Stimulated activated naive CD8-positive, alpha-beta T cell treated with anti-CD3 and anti-CD28 coated beads, Interleukin-15, Interleukin-2, amounts not matched to agents 100 ng/mL and 50 ng/mL, for 24 hours (primary cell): ENCODE measurements at regions not wholly inside any gene's neighbourhood (a gene's known extent, or its start where the extent isn't known, plus 50 kb on each side); places are given as distances from the start of the nearest gene placed in this dataset.
"Not testable (repeated sequence)": the region's sequence is repeated elsewhere in the genome, so short reads cannot be mapped to it uniquely, and the experiment has no call there.

Experiments
- H3K27ac Mint-ChIP-seq: one replicate; pipeline ENCODE4 v1.8.0; 2021; ENCODE audit warnings: mild to moderate bottlenecking, mixed read lengths
- H3K27me3 Mint-ChIP-seq: one replicate; pipeline ENCODE4 v1.8.0; 2021; ENCODE audit warnings: mixed read lengths
- H3K36me3 Mint-ChIP-seq: one replicate; pipeline ENCODE4 v1.8.0; 2021; ENCODE audit warnings: low read depth, mixed read lengths
- H3K4me1 Mint-ChIP-seq: one replicate; pipeline ENCODE4 v1.8.0; 2021; ENCODE audit warnings: low read depth, mixed read lengths
- H3K4me3 Mint-ChIP-seq: one replicate; pipeline ENCODE4 v1.8.0; 2021; ENCODE audit warnings: mild to moderate bottlenecking, mixed read lengths
- H3K9me3 Mint-ChIP-seq: one replicate; pipeline ENCODE4 v1.8.0; 2021; ENCODE audit warnings: mixed read lengths

DNA sequence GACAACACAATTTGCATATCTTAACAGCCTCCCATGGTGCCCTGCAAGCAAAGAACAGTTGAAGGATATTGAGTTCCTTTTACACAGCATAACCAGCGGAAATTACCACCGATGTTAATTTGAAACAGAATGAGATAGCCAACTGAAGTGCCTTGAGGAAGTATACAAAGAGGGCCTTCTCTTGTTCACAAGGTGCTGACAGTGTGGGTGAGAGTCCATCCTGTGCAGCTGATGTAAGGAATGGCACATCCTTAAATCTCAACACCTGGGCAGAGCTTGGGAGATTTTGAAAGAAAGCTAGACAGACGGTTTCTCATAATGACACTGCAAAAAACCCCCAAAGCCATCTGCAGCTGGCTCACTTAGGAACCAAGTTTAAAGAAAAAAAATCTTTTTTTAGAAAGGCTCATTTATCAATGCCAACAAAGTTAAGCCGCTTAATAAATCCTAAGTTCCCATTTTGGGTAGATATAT, 818.6 kb downstream of the KCNJ2 start:
- H3K27me3 Mint-ChIP-seq: no peaks in the 10 kb centered on the region
- H3K27ac Mint-ChIP-seq: no peak overlapping the region
- H3K36me3 Mint-ChIP-seq: no peaks in the 10 kb centered on the region
- no peak overlapping the region for H3K4me3 Mint-ChIP-seq
- no peaks in the 10 kb centered on the region for H3K4me1 Mint-ChIP-seq
- peaks cover 20% of the 10 kb centered on the region for H3K9me3 Mint-ChIP-seq

DNA sequence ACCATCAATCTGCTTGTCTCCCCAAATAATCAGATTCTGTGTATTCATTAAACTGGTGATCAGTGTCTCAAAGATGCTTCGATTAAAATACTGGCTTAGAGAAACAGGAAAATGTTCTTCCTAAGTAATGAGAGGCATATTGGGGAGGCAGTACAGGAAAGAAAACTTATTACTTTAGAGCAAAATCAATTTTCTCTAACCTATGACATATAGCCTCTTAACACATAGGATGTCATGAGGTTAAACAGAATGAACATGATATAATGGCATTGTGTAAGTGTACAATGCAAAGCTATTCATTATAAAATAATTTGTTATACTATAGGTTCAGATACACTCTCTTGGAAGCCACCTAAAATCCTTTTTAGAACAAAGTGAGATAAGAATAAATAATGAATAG, 819.3 kb downstream of the KCNJ2 start:
- H3K9me3 Mint-ChIP-seq: peaks cover 24% of the 10 kb centered on the region
- H3K27ac Mint-ChIP-seq: no peak overlapping the region
- H3K4me1 Mint-ChIP-seq: no peaks in the 10 kb centered on the region
- no peaks in the 10 kb centered on the region for H3K27me3 Mint-ChIP-seq
- no peaks in the 10 kb centered on the region for H3K36me3 Mint-ChIP-seq
- no peak overlapping the region for H3K4me3 Mint-ChIP-seq

DNA sequence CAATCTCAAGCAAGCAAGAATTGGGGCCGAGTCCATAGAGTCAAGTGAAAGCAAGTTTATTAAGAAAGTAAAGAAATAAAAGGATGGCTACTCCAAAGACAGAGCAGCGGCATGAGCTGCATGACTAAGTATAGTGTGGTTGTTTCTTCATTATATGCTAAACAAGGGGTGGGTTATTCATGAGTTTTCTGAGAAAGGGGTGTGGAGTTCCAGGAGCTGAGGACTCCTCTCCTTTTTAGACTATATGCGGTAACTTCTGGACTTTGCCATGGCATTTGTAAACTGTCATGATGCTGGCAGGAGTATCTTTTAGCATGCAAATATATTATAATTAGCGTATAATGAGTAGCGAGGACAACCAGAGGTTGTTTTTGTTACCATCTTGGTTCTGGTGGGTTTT, 819.9 kb downstream of the KCNJ2 start:
- H3K27me3 Mint-ChIP-seq: no peaks in the 10 kb centered on the region

DNA sequence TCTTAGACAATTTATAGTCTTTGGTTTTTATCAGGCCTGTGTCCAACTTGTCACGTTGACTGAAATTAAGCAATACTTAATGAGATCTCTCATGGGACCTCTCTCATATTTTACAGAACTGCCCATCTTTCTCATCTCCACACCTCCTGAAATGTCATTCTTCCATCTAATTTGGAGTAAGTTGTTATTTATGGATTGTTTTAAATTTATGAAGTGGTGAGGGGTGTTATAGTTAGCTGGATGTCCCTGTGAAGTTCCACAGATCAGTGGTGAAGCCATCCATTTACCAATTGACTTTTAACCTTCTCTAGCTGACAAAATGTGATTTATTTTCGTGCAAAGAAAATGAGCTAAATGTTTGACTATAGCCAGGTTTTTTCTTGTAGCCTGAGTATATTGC, 824.9 kb downstream of the KCNJ2 start:
- no peak overlapping the region for H3K4me3 Mint-ChIP-seq
- peaks cover 16% of the 10 kb centered on the region for H3K9me3 Mint-ChIP-seq
- H3K4me1 Mint-ChIP-seq: no peaks in the 10 kb centered on the region
- no peak overlapping the region for H3K27ac Mint-ChIP-seq
- H3K27me3 Mint-ChIP-seq: no peaks in the 10 kb centered on the region
- H3K36me3 Mint-ChIP-seq: no peaks in the 10 kb centered on the region

More for the DNA sequence above, 819.9 kb downstream of the KCNJ2 start:
- Mint-ChIP-seq H3K4me1 (no peaks in the 10 kb centered on the region), H3K9me3 (peaks cover 24% of the 10 kb centered on the region), H3K36me3 (no peaks in the 10 kb centered on the region), H3K27ac (no peak overlapping the region), H3K4me3 (no peak overlapping the region)

DNA sequence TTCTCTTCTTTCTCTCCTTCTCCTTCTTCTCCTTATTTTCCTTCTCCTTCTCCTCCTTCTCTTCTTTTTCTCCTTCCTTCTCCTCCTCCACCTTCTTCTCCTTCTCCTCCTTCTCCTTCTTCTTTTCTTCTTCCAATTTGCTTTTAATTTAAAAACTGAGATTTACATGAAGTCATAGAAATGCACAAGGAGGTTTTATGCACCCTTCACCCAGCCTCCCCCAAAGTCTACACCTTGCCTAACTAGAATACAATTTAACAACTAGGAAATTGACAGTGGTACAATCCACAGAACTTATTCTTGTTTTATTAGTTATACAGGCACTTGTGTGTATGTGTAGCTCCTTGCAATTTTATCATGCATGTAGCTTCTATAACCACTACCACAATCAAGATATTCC, 826.7 kb downstream of the KCNJ2 start:
- H3K36me3 Mint-ChIP-seq: no peaks in the 10 kb centered on the region
- no peak overlapping the region for H3K4me3 Mint-ChIP-seq
- H3K27ac Mint-ChIP-seq: no peak overlapping the region
- peaks cover 12% of the 10 kb centered on the region for H3K9me3 Mint-ChIP-seq
- no peaks in the 10 kb centered on the region for H3K4me1 Mint-ChIP-seq
- H3K27me3 Mint-ChIP-seq: no peaks in the 10 kb centered on the region

DNA sequence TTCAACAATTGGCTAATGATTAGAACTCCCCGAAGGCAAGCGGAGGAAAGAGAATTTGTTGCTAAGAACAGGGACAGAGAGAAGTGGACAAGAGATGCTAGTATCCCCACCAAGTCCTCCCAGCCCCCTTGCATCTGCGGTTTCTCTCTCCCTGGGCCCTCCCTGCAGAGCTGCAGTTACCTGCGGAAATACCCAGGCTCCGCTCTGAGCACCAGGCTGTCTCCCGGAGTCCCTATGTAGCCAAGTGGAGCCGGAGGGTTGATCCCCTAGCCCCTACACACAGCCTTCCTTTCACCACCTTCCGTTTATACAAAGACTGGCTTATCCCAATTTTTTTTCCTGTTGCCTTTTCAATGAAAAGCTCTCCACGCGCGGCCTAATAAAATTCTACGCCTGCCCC, 834.4 kb downstream of the KCNJ2 start:
- H3K4me3 Mint-ChIP-seq: no peak overlapping the region
- no peaks in the 10 kb centered on the region for H3K4me1 Mint-ChIP-seq
- H3K27me3 Mint-ChIP-seq: no peaks in the 10 kb centered on the region
- H3K27ac Mint-ChIP-seq: no peak overlapping the region
- peaks cover 12% of the 10 kb centered on the region for H3K9me3 Mint-ChIP-seq
- no peaks in the 10 kb centered on the region for H3K36me3 Mint-ChIP-seq

DNA sequence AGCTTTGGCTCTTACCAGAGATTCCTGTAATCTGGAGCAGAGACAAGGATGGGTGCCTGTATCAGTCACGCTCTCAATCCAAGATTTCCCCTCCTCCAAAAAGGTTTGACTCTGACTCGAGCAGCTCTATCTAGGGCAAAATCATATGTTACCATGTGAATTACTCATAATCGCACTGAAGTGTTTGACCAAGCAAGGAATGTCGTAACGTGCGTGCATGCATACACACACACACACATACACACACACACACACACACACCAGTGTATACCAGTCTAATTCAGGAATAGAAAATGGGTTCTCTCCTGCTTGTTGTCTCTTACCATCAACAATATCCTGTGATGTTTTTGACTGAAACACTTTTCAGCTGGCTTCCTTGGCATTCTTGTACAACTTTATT, 835.1 kb downstream of the KCNJ2 start:
- Mint-ChIP-seq H3K27me3 (no peaks in the 10 kb centered on the region), H3K27ac (no peak overlapping the region), H3K36me3 (no peaks in the 10 kb centered on the region), H3K4me1 (no peaks in the 10 kb centered on the region), H3K9me3 (peaks cover 12% of the 10 kb centered on the region), H3K4me3 (no peak overlapping the region)

DNA sequence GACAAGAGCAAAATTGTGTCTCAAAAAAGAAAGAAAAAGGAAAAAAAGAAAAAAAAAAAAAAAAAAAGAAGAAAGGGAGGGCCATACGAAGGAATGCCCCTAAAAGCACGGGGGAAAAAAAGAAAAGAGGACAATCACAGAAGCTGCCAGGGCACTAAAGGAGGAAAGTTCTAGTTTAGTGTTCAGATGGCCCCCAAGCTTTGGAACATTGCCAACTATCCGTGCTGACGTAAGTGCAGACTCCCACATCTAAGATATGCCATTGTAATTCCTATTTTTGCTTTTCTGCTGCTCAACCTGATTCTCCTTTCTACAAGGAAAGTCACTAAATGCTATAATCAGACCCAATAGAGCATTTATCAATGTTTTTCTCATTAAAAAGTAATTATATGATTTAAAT, 842.1 kb downstream of the KCNJ2 start:
- no peaks in the 10 kb centered on the region for H3K36me3 Mint-ChIP-seq
- H3K27ac Mint-ChIP-seq: no peak overlapping the region

DNA sequence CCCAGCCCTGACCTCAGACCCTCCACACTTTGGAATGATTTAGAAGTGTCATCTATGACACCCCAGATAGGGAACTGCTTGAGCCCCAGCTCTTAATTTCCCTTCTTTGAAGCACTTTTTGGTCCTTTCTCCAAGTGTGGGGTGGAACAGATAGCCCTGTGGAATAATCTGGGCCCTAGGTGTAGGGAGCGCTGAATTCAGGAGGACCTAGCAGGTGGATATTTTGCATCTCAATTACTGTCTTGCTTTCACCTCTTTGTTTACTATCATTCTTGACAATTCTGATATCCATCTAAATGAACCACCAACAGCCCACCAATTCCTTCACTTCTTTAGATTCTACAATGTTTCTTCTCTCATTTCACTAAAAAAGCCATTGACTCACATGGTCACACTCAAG, 850.4 kb downstream of the KCNJ2 start:
- no peak overlapping the region for H3K4me3 Mint-ChIP-seq
- H3K27ac Mint-ChIP-seq: no peak overlapping the region
- H3K27me3 Mint-ChIP-seq: no peaks in the 10 kb centered on the region
- H3K9me3 Mint-ChIP-seq: peaks cover 3% of the 10 kb centered on the region
- H3K36me3 Mint-ChIP-seq: no peaks in the 10 kb centered on the region
- no peaks in the 10 kb centered on the region for H3K4me1 Mint-ChIP-seq

More for the DNA sequence above, 842.1 kb downstream of the KCNJ2 start:
- Mint-ChIP-seq H3K4me1 (no peaks in the 10 kb centered on the region), H3K4me3 (no peak overlapping the region), H3K27me3 (no peaks in the 10 kb centered on the region), H3K9me3 (peaks cover 8% of the 10 kb centered on the region)

DNA sequence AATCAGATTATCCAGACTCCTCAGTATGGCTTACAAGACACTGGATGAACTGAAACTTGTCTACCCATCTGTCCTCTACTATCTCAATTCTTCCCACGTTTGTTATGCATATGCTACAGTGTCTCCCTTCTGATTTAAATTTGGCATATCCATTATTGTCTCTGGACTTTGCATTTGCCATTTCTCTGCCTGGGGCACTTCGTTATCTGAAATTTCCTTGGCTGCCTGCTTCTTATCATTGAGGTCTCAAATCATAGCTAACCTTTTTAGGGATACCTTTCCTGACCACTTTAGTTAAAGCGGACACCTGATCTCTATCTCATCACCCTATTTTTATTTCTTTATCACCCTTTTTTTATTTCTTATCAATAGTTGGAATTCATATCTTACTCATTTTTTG, 853.4 kb downstream of the KCNJ2 start:
- Mint-ChIP-seq H3K27ac (no peak overlapping the region), H3K36me3 (no peaks in the 10 kb centered on the region), H3K9me3 (peaks cover 3% of the 10 kb centered on the region), H3K4me1 (no peaks in the 10 kb centered on the region), H3K27me3 (no peaks in the 10 kb centered on the region), H3K4me3 (no peak overlapping the region)

DNA sequence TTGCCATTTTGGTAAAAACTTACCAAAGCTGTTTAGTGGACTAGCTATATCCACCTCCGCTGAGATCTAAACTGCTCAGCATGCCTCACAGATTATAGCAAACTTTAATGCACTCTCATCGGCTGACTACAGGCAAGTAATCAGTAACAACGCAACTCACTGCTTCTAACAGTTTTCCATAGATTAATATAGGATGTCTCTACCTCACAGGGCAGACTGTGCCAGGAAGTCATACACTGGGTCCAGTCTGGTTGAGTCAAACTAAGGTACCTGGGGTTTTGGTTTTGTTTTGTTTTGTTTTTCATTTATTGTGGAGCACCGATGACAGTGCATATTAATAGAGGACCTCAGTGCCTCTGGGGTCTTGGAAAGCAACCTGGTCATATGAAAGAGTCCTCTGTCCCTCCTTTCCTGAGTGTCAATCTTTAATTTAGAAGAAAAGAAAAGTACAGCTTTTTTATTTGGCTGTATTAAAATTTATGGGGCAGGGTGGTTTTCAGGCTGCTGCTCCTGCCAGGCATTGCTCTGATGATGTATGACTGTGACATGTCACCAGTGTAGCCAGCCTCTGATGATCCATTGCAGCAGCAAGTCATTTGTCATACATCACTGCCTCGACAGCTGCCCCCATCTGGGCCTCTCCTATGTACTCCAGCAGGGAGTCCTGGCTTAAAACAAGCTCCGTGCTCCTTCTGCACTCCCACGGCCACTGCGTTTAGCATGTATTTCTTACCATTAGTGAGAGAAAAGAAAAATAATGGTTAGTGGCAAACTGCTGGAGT, 854.1 kb downstream of the KCNJ2 start:
- Mint-ChIP-seq H3K36me3 (no peaks in the 10 kb centered on the region), H3K9me3 (no peaks in the 10 kb centered on the region), H3K4me3 (no peak overlapping the region), H3K27me3 (no peaks in the 10 kb centered on the region), H3K27ac (no peak overlapping the region), H3K4me1 (no peaks in the 10 kb centered on the region)

DNA sequence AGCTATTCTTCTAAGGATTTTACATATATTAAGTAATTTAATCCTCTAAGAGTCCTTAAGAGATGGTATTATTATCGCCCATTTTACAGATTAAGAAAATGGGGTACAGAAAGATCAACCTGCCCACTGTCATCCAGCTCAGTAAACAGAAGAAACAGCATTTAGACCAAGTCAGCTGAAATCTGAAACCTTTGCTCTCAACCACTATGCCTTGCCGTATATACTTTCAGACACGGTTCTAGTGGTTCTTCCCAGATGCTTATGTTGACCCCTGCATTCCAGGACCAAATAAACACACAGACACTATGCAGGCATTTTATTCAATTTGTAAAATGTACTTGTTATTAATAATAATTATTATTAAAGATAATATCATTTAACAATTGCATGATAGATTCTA, 854.8 kb downstream of the KCNJ2 start:
- Mint-ChIP-seq H3K4me1 (no peaks in the 10 kb centered on the region), H3K36me3 (no peaks in the 10 kb centered on the region), H3K4me3 (no peak overlapping the region), H3K27ac (no peak overlapping the region), H3K27me3 (no peaks in the 10 kb centered on the region), H3K9me3 (no peaks in the 10 kb centered on the region)

DNA sequence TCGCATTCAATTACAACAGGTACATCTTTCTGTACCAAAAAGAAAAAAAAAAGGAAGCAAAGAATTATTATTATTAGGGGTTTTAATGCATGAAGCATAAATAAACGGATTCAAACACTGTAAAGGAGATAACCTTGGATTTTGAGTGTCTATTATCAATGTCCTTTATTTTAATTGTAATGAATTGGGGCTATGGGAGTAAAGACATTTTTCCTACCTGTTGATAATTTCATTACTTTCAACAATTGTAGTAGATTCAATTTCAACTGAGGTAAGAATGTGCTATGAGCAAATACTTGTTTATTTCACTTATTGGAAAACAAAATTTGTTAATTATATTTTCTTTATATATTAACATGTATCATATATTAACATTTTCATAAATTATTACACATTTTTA, 855.6 kb downstream of the KCNJ2 start:
- no peaks in the 10 kb centered on the region for H3K36me3 Mint-ChIP-seq
- no peak overlapping the region for H3K4me3 Mint-ChIP-seq
- H3K27me3 Mint-ChIP-seq: no peaks in the 10 kb centered on the region
- no peaks in the 10 kb centered on the region for H3K9me3 Mint-ChIP-seq
- no peak overlapping the region for H3K27ac Mint-ChIP-seq
- no peaks in the 10 kb centered on the region for H3K4me1 Mint-ChIP-seq

DNA sequence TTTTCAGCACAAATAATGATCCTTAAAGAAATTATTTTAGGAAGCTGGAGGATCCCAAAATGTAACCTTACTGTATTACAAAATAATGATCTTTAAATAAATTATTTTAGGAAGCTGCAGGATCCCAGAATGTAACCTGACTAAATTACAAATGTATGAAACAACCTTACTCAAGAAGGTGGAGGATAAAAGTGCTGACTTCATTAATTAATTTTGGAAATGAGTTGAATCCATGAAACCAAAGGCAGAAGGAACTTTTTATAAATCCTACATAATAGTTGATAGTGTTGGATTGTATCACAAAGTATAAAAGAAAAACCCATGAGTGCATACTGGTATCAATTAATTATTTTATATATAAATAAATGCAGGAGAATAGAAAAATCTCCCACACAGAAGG, 859.9 kb downstream of the KCNJ2 start:
- Mint-ChIP-seq H3K27ac (no peak overlapping the region), H3K4me1 (no peaks in the 10 kb centered on the region), H3K36me3 (no peaks in the 10 kb centered on the region), H3K27me3 (no peaks in the 10 kb centered on the region), H3K9me3 (no peaks in the 10 kb centered on the region), H3K4me3 (no peak overlapping the region)

DNA sequence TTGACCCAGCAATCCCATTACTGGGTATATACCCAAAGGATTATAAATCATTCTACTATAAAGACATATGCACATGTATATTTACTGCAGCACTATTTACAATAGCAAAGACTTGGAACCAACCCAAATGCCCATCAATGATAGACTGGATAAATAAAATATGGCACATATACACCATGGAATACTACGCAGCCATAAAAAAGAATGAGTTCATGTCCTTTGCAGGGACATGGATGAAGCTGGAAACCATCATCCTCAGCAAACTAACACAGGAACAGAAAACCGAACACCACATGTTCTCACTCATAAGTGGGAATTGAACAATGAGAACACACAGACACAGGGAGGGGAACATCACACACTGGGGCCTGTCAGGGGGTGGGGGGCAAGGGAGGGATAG, 862.0 kb downstream of the KCNJ2 start:
- H3K4me1 Mint-ChIP-seq, H3K27me3 Mint-ChIP-seq, H3K36me3 Mint-ChIP-seq, H3K4me3 Mint-ChIP-seq, H3K9me3 Mint-ChIP-seq: not testable (repeated sequence)
- peak overlapping the region; percentile 22 for H3K27ac Mint-ChIP-seq

DNA sequence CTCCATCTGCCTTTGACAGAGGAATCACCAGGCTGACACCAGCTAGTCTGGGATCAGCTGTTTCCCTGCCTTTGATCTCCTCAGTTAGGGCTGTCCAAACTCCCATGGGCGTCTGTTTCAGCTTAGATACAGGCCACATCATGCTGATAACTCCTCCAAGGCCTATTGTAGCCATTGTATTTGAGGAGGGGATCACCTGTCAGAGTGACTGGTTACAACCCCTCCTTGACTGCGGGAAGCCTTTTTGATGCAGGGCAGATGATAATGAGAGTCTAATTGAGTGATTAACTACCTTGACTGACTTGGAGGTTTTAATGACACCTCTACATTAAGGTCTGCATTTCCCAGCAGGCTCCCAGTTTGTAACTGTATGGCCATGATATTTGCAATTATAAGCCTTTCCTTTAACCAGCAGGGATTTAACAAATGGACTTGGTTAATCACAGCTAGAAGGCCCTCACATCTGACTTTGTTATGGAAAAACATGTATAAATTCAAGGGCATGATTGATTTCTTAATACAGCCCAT, 863.5 kb downstream of the KCNJ2 start:
- Mint-ChIP-seq H3K36me3 (no peaks in the 10 kb centered on the region), H3K27ac (no peak overlapping the region), H3K9me3 (no peaks in the 10 kb centered on the region), H3K4me1 (no peaks in the 10 kb centered on the region), H3K4me3 (no peak overlapping the region), H3K27me3 (no peaks in the 10 kb centered on the region)
